ENCODE measurements at regions not wholly inside any gene's neighbourhood (a gene's known extent, or its start where the extent isn't known, plus 50 kb on each side); places are given as distances from the start of the nearest gene placed in this dataset.

DNA sequence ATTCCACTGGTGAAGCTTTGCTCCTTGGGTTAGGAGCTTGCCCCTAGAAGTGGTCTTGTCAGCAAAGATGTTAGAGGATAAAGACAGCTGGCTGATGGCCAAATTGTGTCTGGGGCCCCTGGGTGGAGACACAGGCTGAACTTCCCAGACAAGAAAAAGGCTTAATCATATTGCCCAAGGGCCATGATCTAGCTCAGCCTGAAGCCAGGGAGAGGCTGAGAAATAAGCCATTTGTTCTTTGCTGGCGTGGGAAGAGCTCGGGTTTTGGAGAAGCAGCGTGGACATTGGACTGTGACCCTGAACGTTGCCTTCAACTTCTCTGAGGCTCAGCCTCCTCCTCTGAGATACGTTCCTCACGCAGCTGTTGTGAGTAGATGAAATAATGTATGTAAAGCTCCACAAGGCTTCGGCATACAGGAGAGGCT lies 153.0 kb downstream of the ZFP36L2 start:
- TF ChIP-seq PAX5 (IDR thresholded peaks at IDR 0.05; ENCODE audit: insufficient read depth, low read length, severe bottlenecking) (no peak), POLR2A (IDR thresholded peaks at IDR 0.05; ENCODE audit: low read depth, low read length) (no peak), POLR2AphosphoS5 (IDR thresholded peaks at IDR 0.05; ENCODE audit: low read depth, low read length) (no peak), TAF1 (IDR thresholded peaks at IDR 0.05; ENCODE audit: low read depth, low read length) (no peak), SPI1 (IDR thresholded peaks at IDR 0.05; ENCODE audit: low read depth, low read length) (no peak), POU2F2 (IDR thresholded peaks at IDR 0.05; ENCODE audit: low read depth, low read length) (no peak)
